ENCODE measurements at regions not wholly inside any gene's neighbourhood (a gene's known extent, or its start where the extent isn't known, plus 50 kb on each side); places are given as distances from the start of the nearest gene placed in this dataset.

- in situ Hi-C loops (cut with MboI; ENCODE audit: low sequenced_read_pairs in 4 of 4) (no loop called here), intact Hi-C loops (cut with DNase I; ENCODE audit: low total_unique reads) (no loop called here)
- H3K36me3 ChIP-seq = no peaks in the 10 kb centered on the region
- TF ChIP-seq POLR2A (IDR thresholded peaks at IDR 0.05) = no peak
- TF ChIP-seq CTCF (IDR thresholded peaks at IDR 0.05 in 4 of 5, conservative IDR thresholded peaks at IDR 0.05 in 1 of 5) = no peak
- H3K4me1 ChIP-seq = no peaks in the 10 kb centered on the region
- no peak for ATAC-seq
- no peak overlapping the region for H3K27ac ChIP-seq
- no peaks in the 10 kb centered on the region for H3K9me3 ChIP-seq
- no peak for DNase-seq
- H3K27me3 ChIP-seq = no peaks in the 10 kb centered on the region
- no peak overlapping the region for H3K4me3 ChIP-seq
These were observed 258.2 kb upstream of the EDNRB start for GRCh38 chr13:78176880-78177279.

- Histone ChIP-seq H3K9me3 (no peaks in the 10 kb centered on the region), H3K4me1 (no peaks in the 10 kb centered on the region), H3K36me3 (no peaks in the 10 kb centered on the region), H3K27ac (no peak overlapping the region), H3K4me3 (no peak overlapping the region), H3K27me3 (no peaks in the 10 kb centered on the region)
- DNase-seq (no peak), ATAC-seq (no peak)
- TF ChIP-seq CTCF (IDR thresholded peaks at IDR 0.05 in 4 of 5, conservative IDR thresholded peaks at IDR 0.05 in 1 of 5) (no peak), POLR2A (IDR thresholded peaks at IDR 0.05) (no peak)
- in situ Hi-C loops (cut with MboI; ENCODE audit: low sequenced_read_pairs in 4 of 4) = no loop called here
- intact Hi-C loops (cut with DNase I; ENCODE audit: low total_unique reads) = no loop called here
These were observed 250.8 kb upstream of the EDNRB start for GRCh38 chr13:78169386-78169785.

GRCh38 chr13:78168981-78169380, 250.3 kb upstream of the EDNRB start:
- intact Hi-C loops (cut with DNase I; ENCODE audit: low total_unique reads) = no loop called here
- TF ChIP-seq CTCF (IDR thresholded peaks at IDR 0.05 in 4 of 5, conservative IDR thresholded peaks at IDR 0.05 in 1 of 5) (no peak), POLR2A (IDR thresholded peaks at IDR 0.05) (no peak)
- H3K4me3 ChIP-seq = no peak overlapping the region
- no peaks in the 10 kb centered on the region for H3K4me1 ChIP-seq
- H3K27ac ChIP-seq = no peak overlapping the region
- H3K27me3 ChIP-seq = no peaks in the 10 kb centered on the region
- H3K36me3 ChIP-seq = no peaks in the 10 kb centered on the region
- in situ Hi-C loops (cut with MboI; ENCODE audit: low sequenced_read_pairs in 4 of 4) = no loop called here
- DNase-seq (no peak), ATAC-seq (no peak)
- H3K9me3 ChIP-seq = no peaks in the 10 kb centered on the region

GRCh38 chr13:78161266-78161665, 242.6 kb upstream of the EDNRB start:
- H3K27me3 ChIP-seq = no peaks in the 10 kb centered on the region
- intact Hi-C loops (cut with DNase I; ENCODE audit: low total_unique reads) (no loop called here), in situ Hi-C loops (cut with MboI; ENCODE audit: low sequenced_read_pairs in 4 of 4) (no loop called here)
- ATAC-seq (no peak), DNase-seq (no peak)
- H3K36me3 ChIP-seq = no peaks in the 10 kb centered on the region
- H3K27ac ChIP-seq = no peak overlapping the region
- no peak overlapping the region for H3K4me3 ChIP-seq
- no peaks in the 10 kb centered on the region for H3K4me1 ChIP-seq
- H3K9me3 ChIP-seq = no peaks in the 10 kb centered on the region
- TF ChIP-seq CTCF (IDR thresholded peaks at IDR 0.05 in 4 of 5, conservative IDR thresholded peaks at IDR 0.05 in 1 of 5) (no peak), POLR2A (IDR thresholded peaks at IDR 0.05) (no peak)

- no peak for DNase-seq
- in situ Hi-C loops (cut with MboI; ENCODE audit: low sequenced_read_pairs in 4 of 4) (no loop called here), intact Hi-C loops (cut with DNase I; ENCODE audit: low total_unique reads) (no loop called here)
- H3K4me3 ChIP-seq = no peak overlapping the region
- no peak for TF ChIP-seq CTCF (IDR thresholded peaks at IDR 0.05 in 4 of 5, conservative IDR thresholded peaks at IDR 0.05 in 1 of 5)
- no peak for TF ChIP-seq POLR2A (IDR thresholded peaks at IDR 0.05)
- no peaks in the 10 kb centered on the region for H3K9me3 ChIP-seq
- no peak for ATAC-seq
- no peaks in the 10 kb centered on the region for H3K36me3 ChIP-seq
- no peaks in the 10 kb centered on the region for H3K27me3 ChIP-seq
- no peaks in the 10 kb centered on the region for H3K4me1 ChIP-seq
- H3K27ac ChIP-seq = no peak overlapping the region
These were observed 242.2 kb upstream of the EDNRB start for GRCh38 chr13:78160793-78161192.
